Nephron progenitor cell (in vitro differentiated cells): ENCODE measurements at regions not wholly inside any gene's neighbourhood (a gene's known extent, or its start where the extent isn't known, plus 50 kb on each side); places are given as distances from the start of the nearest gene placed in this dataset.

ENCODE experiments used
- DNase-seq: peaks from one replicate; pipeline ENCODE4 v3.0.0; 2021
- H3K27ac Mint-ChIP-seq: 2 replicates; pipeline ENCODE4 v1.8.0; 2021; ENCODE audit warnings: mild to moderate bottlenecking, moderate library complexity, mixed read lengths
- H3K27me3 Mint-ChIP-seq: 2 replicates; pipeline ENCODE4 v1.8.0; 2021; ENCODE audit warnings: mild to moderate bottlenecking, low read depth, mixed read lengths; ENCODE audit not compliant: poor library complexity
- H3K36me3 Mint-ChIP-seq: 2 replicates; pipeline ENCODE4 v1.8.0; 2021; ENCODE audit warnings: low read depth, mixed read lengths
- H3K4me1 Mint-ChIP-seq: 2 replicates; pipeline ENCODE4 v1.8.0; 2021; ENCODE audit warnings: mixed read lengths
- H3K4me3 Mint-ChIP-seq: 2 replicates; pipeline ENCODE4 v1.8.0; 2021; ENCODE audit warnings: mild to moderate bottlenecking, moderate library complexity, mixed read lengths
- H3K9me3 Mint-ChIP-seq: 2 replicates; pipeline ENCODE4 v1.8.0; 2021; ENCODE audit warnings: mild to moderate bottlenecking, moderate library complexity, mixed read lengths
- CTCF ChIP-seq: fragments of 200-600 bp; sonication (generic); IDR thresholded peaks from 2 replicates; pipeline ENCODE4 v1.5.0; 2021; ENCODE audit warnings: antibody characterized with exemption

GRCh38 chr13:97554496-97554895 lies 120.5 kb downstream of the RAP2A start:
- peaks cover 4% of the 10 kb centered on the region for H3K27me3 Mint-ChIP-seq
- no peak overlapping the region for H3K4me3 Mint-ChIP-seq

GRCh38 chr13:97555034-97555433 lies 121.1 kb downstream of the RAP2A start:
- H3K27ac Mint-ChIP-seq = no peak overlapping the region
- H3K4me1 Mint-ChIP-seq = peaks cover 19% of the 10 kb centered on the region
- no peaks in the 10 kb centered on the region for H3K36me3 Mint-ChIP-seq
- peaks cover 4% of the 10 kb centered on the region for H3K27me3 Mint-ChIP-seq
- DNase-seq = no peak
- no peak for TF ChIP-seq CTCF
- H3K9me3 Mint-ChIP-seq = no peaks in the 10 kb centered on the region
- no peak overlapping the region for H3K4me3 Mint-ChIP-seq

More at GRCh38 chr13:97554496-97554895, 120.5 kb downstream of the RAP2A start:
- H3K36me3 Mint-ChIP-seq = no peaks in the 10 kb centered on the region
- no peak for DNase-seq
- peaks cover 25% of the 10 kb centered on the region for H3K4me1 Mint-ChIP-seq
- no peak overlapping the region for H3K27ac Mint-ChIP-seq
- H3K9me3 Mint-ChIP-seq = no peaks in the 10 kb centered on the region
- no peak for TF ChIP-seq CTCF

- H3K4me3 Mint-ChIP-seq = no peak overlapping the region
- H3K27me3 Mint-ChIP-seq = peaks cover 4% of the 10 kb centered on the region
- H3K36me3 Mint-ChIP-seq = no peaks in the 10 kb centered on the region
- H3K27ac Mint-ChIP-seq = no peak overlapping the region
- no peak for TF ChIP-seq CTCF
- H3K9me3 Mint-ChIP-seq = no peaks in the 10 kb centered on the region
- H3K4me1 Mint-ChIP-seq = peaks cover 6% of the 10 kb centered on the region
- DNase-seq = no peak
These were observed 125.1 kb downstream of the RAP2A start for GRCh38 chr13:97559030-97559429.

GRCh38 chr13:97559981-97560380 lies 126.0 kb downstream of the RAP2A start:
- peaks cover 4% of the 10 kb centered on the region for H3K4me1 Mint-ChIP-seq
- H3K36me3 Mint-ChIP-seq = no peaks in the 10 kb centered on the region
- peaks cover 4% of the 10 kb centered on the region for H3K27me3 Mint-ChIP-seq
- H3K9me3 Mint-ChIP-seq = no peaks in the 10 kb centered on the region
- no peak overlapping the region for H3K27ac Mint-ChIP-seq
- TF ChIP-seq CTCF = no peak
- no peak overlapping the region for H3K4me3 Mint-ChIP-seq
- DNase-seq = no peak

GRCh38 chr13:97561182-97561581 lies 127.2 kb downstream of the RAP2A start:
- DNase-seq = no peak
- H3K36me3 Mint-ChIP-seq = no peaks in the 10 kb centered on the region
- peaks cover 13% of the 10 kb centered on the region for H3K4me1 Mint-ChIP-seq
- no peaks in the 10 kb centered on the region for H3K9me3 Mint-ChIP-seq
- no peaks in the 10 kb centered on the region for H3K27me3 Mint-ChIP-seq
- TF ChIP-seq CTCF = no peak
- H3K27ac Mint-ChIP-seq = no peak overlapping the region
- H3K4me3 Mint-ChIP-seq = no peak overlapping the region

- Mint-ChIP-seq H3K4me1 (peaks cover 17% of the 10 kb centered on the region), H3K4me3 (no peak overlapping the region), H3K27ac (no peak overlapping the region), H3K36me3 (no peaks in the 10 kb centered on the region), H3K27me3 (no peaks in the 10 kb centered on the region), H3K9me3 (no peaks in the 10 kb centered on the region)
- TF ChIP-seq CTCF = no peak
- DNase-seq = no peak
These were observed 129.0 kb downstream of the RAP2A start for GRCh38 chr13:97562962-97563361.
